ENCODE measurements at regions not wholly inside any gene's neighbourhood (a gene's known extent, or its start where the extent isn't known, plus 50 kb on each side); places are given as distances from the start of the nearest gene placed in this dataset.

- H3K79me2 ChIP-seq (ENCODE audit: insufficient read depth, low read length): no peaks in the 10 kb centered on the region
- no peak overlapping the region for H3K27ac ChIP-seq (ENCODE audit: extremely low read length, insufficient read depth, low read length)
- H3K27me3 ChIP-seq (ENCODE audit: control insufficient read depth in 1 of 2, insufficient read depth in 2 of 2, low read length in 2 of 2): no peaks in the 10 kb centered on the region
- TF ChIP-seq, protein P1, sequence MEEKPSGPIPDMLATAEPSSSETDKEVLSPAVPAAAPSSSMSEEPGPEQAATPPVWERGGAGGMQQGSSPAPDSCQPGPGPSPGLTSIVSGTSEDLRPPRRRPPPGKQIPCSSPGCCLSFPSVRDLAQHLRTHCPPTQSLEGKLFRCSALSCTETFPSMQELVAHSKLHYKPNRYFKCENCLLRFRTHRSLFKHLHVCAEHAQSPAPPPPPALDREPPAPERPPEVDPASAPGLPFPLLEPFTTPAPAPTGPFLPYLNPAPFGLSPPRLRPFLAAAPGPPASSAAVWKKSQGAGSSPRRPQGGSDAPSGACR (CRISPR knock-in tag; IDR thresholded peaks at IDR 0.05): no peak
- TF ChIP-seq ZNF772 (CRISPR knock-in tag; IDR thresholded peaks at IDR 0.05) (no peak), NFYB (CRISPR knock-in tag; IDR thresholded peaks at IDR 0.05) (peak; percentile 42; the same call in 1 of the 2 replicates), TMF1 (CRISPR knock-in tag; IDR thresholded peaks at IDR 0.05; ENCODE audit: low read depth) (no peak), ZNF7 (CRISPR knock-in tag; IDR thresholded peaks at IDR 0.05) (no peak), NFYC (CRISPR knock-in tag; IDR thresholded peaks at IDR 0.05) (0 out of 2 replicates have a peak, but pooled peaks have one; percentile 39)
- TF ChIP-seq, protein P2, sequence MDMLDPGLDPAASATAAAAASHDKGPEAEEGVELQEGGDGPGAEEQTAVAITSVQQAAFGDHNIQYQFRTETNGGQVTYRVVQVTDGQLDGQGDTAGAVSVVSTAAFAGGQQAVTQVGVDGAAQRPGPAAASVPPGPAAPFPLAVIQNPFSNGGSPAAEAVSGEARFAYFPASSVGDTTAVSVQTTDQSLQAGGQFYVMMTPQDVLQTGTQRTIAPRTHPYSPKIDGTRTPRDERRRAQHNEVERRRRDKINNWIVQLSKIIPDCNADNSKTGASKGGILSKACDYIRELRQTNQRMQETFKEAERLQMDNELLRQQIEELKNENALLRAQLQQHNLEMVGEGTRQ (IDR thresholded peaks at IDR 0.05; ENCODE audit: low read depth, low read length): no peak; the same call in 1 of the 2 replicates
- TF ChIP-seq, protein P2 (CRISPR knock-in tag; IDR thresholded peaks at IDR 0.05; ENCODE audit: borderline replicate concordance): peak; percentile 53; the same call in 1 of the 2 replicates
- WGBS (ENCODE audit: low lambda C conversion rate): 100% methylated on average over 3 of the region's 4 CpGs
- ATAC-seq: no peak
- no peak for DNase-seq (ENCODE audit: low spot score)
- ChIA-PET CTCF (ENCODE audit: low intra/inter-chr PET ratio, low total read pairs) (no interaction called here), POLR2A (interaction anchor here (0.9 to 2.4 kb wide), 3 partner anchors 10 to 87 kb away, joined by 3 to 9 read pairs (median 4); no protein-coding TSS in a partner anchor)
- H3K9ac ChIP-seq (ENCODE audit: insufficient read depth, low read depth, low read length): no peak overlapping the region
- FAIRE-seq: no peak
- H3K4me1 ChIP-seq (ENCODE audit: insufficient read depth, low read length): peaks cover 20% of the 10 kb centered on the region
- no peak overlapping the region for H2AFZ ChIP-seq (ENCODE audit: low read length)
- H3K36me3 ChIP-seq (replicated peaks in 1 of 2; ENCODE audit: control insufficient read depth in 1 of 2, insufficient read depth in 2 of 2, low read length in 2 of 2): no peaks in the 10 kb centered on the region
- no peaks in the 10 kb centered on the region for H3K9me3 ChIP-seq (ENCODE audit: low read length)
- H3K4me3 ChIP-seq (replicated peaks in 1 of 3; ENCODE audit: insufficient read depth in 1 of 3, low read depth in 2 of 3, low read length in 3 of 3): no peak overlapping the region
- H3K4me2 ChIP-seq (ENCODE audit: low read depth, low read length): no peak overlapping the region
- in situ Hi-C loops (cut with HindIII; ENCODE audit: extremely low pct_ligation_motif_present, low pct_unique_long_range_greater_than_20kb) (no loop called here), intact Hi-C loops (cut with micrococcal nuclease; ENCODE audit: unreplicated experiment) (no loop called here)
- H4K20me1 ChIP-seq (ENCODE audit: insufficient read depth, low read length): no peaks in the 10 kb centered on the region
- no TSS peak for BruUV-seq (replicated peaks)
These were observed 71.9 kb upstream of the C15orf39 start for GRCh38 chr15:75129788-75130187.

Data from HepG2 (cell line).